ENCODE measurements at regions not wholly inside any gene's neighbourhood (a gene's known extent, or its start where the extent isn't known, plus 50 kb on each side); places are given as distances from the start of the nearest gene placed in this dataset.
"Not testable (repeated sequence)": the region's sequence is repeated elsewhere in the genome, so short reads cannot be mapped to it uniquely, and the experiment has no call there.

DNA sequence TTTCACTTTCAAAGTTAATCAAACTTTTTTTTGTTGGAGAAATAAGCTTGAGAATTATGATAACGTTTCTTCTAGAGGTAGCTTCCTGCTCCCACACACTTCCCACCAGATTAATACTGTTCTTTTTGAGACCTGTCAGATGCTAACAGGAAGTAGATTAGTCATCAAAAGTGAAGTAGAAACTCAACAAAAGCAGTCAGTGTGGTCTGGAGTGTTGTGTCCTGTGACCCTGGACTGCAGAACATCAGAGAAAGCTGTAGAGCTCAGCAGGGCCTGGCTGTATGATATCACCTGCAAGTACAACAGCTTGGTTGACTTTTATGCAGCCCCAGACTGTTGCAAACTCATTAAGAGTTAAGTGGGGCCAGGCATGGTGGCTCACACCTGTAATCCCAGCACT, 495.7 kb upstream of the CYLC2 start:
- ChIA-PET POLR2A (no interaction called here), CTCF (no interaction called here)
- H3K27me3 ChIP-seq (ENCODE audit: control insufficient read depth in 2 of 2, insufficient read depth in 2 of 2, low read length in 2 of 2), result no peaks in the 10 kb centered on the region
- ATAC-seq, result no peak
- H3K36me3 Mint-ChIP-seq, result no peaks in the 10 kb centered on the region
- no peaks in the 10 kb centered on the region for H3K27me3 Mint-ChIP-seq
- H3K4me1 Mint-ChIP-seq, result no peaks in the 10 kb centered on the region
- no peaks in the 10 kb centered on the region for H3K4me1 ChIP-seq (ENCODE audit: control insufficient read depth in 2 of 2, insufficient read depth in 2 of 2, low read length in 2 of 2)
- H3K4me3 Mint-ChIP-seq, result no peak overlapping the region
- no peak for DNase-seq
- no peak overlapping the region for H3K27ac Mint-ChIP-seq
- no peaks in the 10 kb centered on the region for H3K36me3 ChIP-seq (ENCODE audit: control insufficient read depth in 2 of 3, insufficient read depth in 3 of 3, low read length in 3 of 3)
- no peak overlapping the region for H3K27ac ChIP-seq (ENCODE audit: low read depth, low read length)
- peaks cover 0 to 20% (median 9%) of the 10 kb centered on the region in 11 donors for H3K9me3 Mint-ChIP-seq
- H3K9me3 ChIP-seq (ENCODE audit: control insufficient read depth in 2 of 3, low read length in 3 of 3), result no peaks in the 10 kb centered on the region
- no peak overlapping the region for H3K4me3 ChIP-seq (ENCODE audit: low read length)
- intact Hi-C loops (cut with micrococcal nuclease), result no loop called here

DNA sequence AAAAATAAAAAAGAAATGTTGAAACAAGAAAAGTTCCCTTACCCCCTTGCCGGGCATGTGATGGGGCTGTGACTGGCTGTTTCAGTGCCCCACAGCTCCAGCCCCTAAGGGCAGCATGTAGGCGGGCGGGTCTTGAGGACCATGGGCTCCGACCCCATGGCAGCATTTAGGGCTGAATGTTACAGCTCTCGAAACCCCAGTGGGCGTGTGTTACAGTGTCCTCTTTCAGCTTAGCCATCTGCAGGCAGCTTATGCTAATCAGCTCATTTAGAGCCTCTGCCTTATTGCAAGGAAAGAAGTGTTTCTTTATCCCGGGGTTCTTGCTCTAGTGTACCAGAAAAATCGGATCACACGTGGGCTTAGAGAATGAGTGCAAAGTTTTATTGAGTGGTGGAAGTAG, 497.4 kb upstream of the CYLC2 start:
- Mint-ChIP-seq H3K27me3 (no peaks in the 10 kb centered on the region), H3K27ac (no peak overlapping the region), H3K4me3 (no peak overlapping the region), H3K9me3 (peaks cover 0 to 20% (median 8%) of the 10 kb centered on the region in 11 donors), H3K4me1 (no peaks in the 10 kb centered on the region), H3K36me3 (no peaks in the 10 kb centered on the region)
- ATAC-seq (no peak), DNase-seq (no peak)
- Histone ChIP-seq H3K27ac (ENCODE audit: low read depth, low read length) (no peak overlapping the region), H3K4me1 (ENCODE audit: control insufficient read depth in 2 of 2, insufficient read depth in 2 of 2, low read length in 2 of 2) (no peaks in the 10 kb centered on the region), H3K4me3 (ENCODE audit: low read length) (no peak overlapping the region), H3K9me3 (ENCODE audit: control insufficient read depth in 2 of 3, low read length in 3 of 3) (no peaks in the 10 kb centered on the region), H3K27me3 (ENCODE audit: control insufficient read depth in 2 of 2, insufficient read depth in 2 of 2, low read length in 2 of 2) (no peaks in the 10 kb centered on the region), H3K36me3 (ENCODE audit: control insufficient read depth in 2 of 3, insufficient read depth in 3 of 3, low read length in 3 of 3) (no peaks in the 10 kb centered on the region)
- intact Hi-C loops (cut with micrococcal nuclease), result no loop called here
- POLR2A ChIA-PET, result no interaction called here
- CTCF ChIA-PET, result no interaction called here

DNA sequence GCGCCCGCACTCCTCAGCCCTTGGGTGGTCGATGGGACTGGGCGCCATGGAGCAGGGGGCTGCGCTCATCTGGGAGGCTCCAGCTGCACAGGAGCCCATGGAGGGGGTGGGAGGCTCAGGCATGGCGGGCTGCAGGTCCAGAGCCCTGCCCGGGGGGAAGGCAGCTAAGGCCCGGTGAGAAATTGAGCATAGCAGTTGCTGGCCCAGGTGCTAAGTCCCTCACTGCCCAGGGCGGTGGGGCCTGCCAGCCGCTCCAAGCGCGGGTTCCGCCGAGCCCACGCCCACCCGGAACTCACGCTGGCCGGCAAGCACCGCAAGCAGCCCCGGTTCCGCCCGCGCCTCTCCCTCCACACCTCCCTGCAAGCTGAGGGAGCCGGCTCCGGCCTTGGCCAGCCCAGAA, 508.2 kb upstream of the CYLC2 start:
- H3K9me3 ChIP-seq (ENCODE audit: control insufficient read depth in 2 of 3, low read length in 3 of 3); H3K4me3 ChIP-seq (ENCODE audit: low read length); H3K27ac Mint-ChIP-seq; H3K27ac ChIP-seq (ENCODE audit: low read depth, low read length); H3K4me1 Mint-ChIP-seq; intact Hi-C loops (cut with micrococcal nuclease); CTCF ChIA-PET; H3K4me1 ChIP-seq (ENCODE audit: control insufficient read depth in 2 of 2, insufficient read depth in 2 of 2, low read length in 2 of 2); H3K36me3 Mint-ChIP-seq; H3K27me3 ChIP-seq (ENCODE audit: control insufficient read depth in 2 of 2, insufficient read depth in 2 of 2, low read length in 2 of 2); H3K36me3 ChIP-seq (ENCODE audit: control insufficient read depth in 2 of 3, insufficient read depth in 3 of 3, low read length in 3 of 3); ATAC-seq; POLR2A ChIA-PET; DNase-seq; H3K27me3 Mint-ChIP-seq; H3K4me3 Mint-ChIP-seq: not testable (repeated sequence)
- H3K9me3 Mint-ChIP-seq, result peaks cover 0 to 10% (median 2%) of the 10 kb centered on the region in 11 donors

DNA sequence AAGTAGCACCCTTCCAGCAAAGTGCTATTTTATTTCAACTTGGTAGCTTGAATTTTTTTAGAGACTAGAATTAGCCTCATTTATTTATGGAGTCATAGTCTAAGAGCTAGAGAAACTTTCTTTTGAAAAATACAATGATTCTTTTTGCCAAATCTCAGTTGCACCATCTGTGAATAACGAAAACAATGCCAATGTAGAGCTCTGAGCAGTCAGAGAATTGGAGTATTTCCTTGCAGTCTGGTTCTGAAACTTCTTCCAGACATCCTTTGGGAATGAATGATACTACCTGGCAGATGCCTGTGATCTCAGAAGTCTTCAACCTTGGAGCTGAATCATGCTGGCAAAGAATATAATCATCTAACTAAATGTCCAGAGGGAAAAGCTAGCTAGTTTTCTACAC, 511.5 kb upstream of the CYLC2 start:
- Mint-ChIP-seq H3K9me3 (peaks cover 0 to 8% (median 2%) of the 10 kb centered on the region in 11 donors), H3K36me3 (no peaks in the 10 kb centered on the region), H3K4me3 (no peak overlapping the region), H3K27me3 (no peaks in the 10 kb centered on the region), H3K4me1 (no peaks in the 10 kb centered on the region), H3K27ac (no peak overlapping the region)
- DNase-seq (no peak), ATAC-seq (no peak)
- Histone ChIP-seq H3K4me3 (ENCODE audit: low read length) (no peak overlapping the region), H3K27me3 (ENCODE audit: control insufficient read depth in 2 of 2, insufficient read depth in 2 of 2, low read length in 2 of 2) (no peaks in the 10 kb centered on the region), H3K36me3 (ENCODE audit: control insufficient read depth in 2 of 3, insufficient read depth in 3 of 3, low read length in 3 of 3) (no peaks in the 10 kb centered on the region), H3K9me3 (ENCODE audit: control insufficient read depth in 2 of 3, low read length in 3 of 3) (peaks cover 0 to 3% (median 0%) of the 10 kb centered on the region in 3 experiments), H3K27ac (ENCODE audit: low read depth, low read length) (no peak overlapping the region), H3K4me1 (ENCODE audit: control insufficient read depth in 2 of 2, insufficient read depth in 2 of 2, low read length in 2 of 2) (no peaks in the 10 kb centered on the region)
- ChIA-PET POLR2A (no interaction called here), CTCF (no interaction called here)
- intact Hi-C loops (cut with micrococcal nuclease), result no loop called here

DNA sequence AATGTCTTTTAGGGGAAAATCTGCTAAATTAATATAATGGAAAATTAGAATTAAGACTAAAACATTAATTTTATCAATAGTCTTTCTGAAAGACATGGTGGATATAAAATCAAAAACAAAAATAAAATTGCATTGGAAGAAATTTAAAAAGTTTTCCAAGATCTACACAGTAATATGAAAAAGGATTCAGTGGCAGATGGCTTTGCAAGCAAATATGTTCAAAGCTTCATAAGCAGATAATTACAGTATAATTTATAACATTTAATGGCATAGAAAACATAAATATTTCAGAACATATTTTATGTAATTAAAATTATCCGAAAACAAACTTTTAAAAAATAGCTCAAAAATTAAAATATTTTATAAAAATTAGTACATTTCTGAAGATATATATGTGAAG, 512.4 kb upstream of the CYLC2 start:
- Mint-ChIP-seq H3K36me3 (no peaks in the 10 kb centered on the region), H3K9me3 (peaks cover 0 to 8% (median 2%) of the 10 kb centered on the region in 11 donors), H3K27me3 (no peaks in the 10 kb centered on the region), H3K27ac (no peak overlapping the region), H3K4me1 (no peaks in the 10 kb centered on the region), H3K4me3 (no peak overlapping the region)
- H3K9me3 ChIP-seq (ENCODE audit: control insufficient read depth in 2 of 3, low read length in 3 of 3), result peaks cover 0 to 3% (median 0%) of the 10 kb centered on the region in 3 experiments
- H3K27ac ChIP-seq (ENCODE audit: low read depth, low read length), result no peak overlapping the region
- DNase-seq (no peak), ATAC-seq (no peak)
- ChIA-PET CTCF (no interaction called here), POLR2A (no interaction called here)
- no peak overlapping the region for H3K4me3 ChIP-seq (ENCODE audit: low read length)
- no peaks in the 10 kb centered on the region for H3K27me3 ChIP-seq (ENCODE audit: control insufficient read depth in 2 of 2, insufficient read depth in 2 of 2, low read length in 2 of 2)
- no peaks in the 10 kb centered on the region for H3K36me3 ChIP-seq (ENCODE audit: control insufficient read depth in 2 of 3, insufficient read depth in 3 of 3, low read length in 3 of 3)
- intact Hi-C loops (cut with micrococcal nuclease), result no loop called here
- H3K4me1 ChIP-seq (ENCODE audit: control insufficient read depth in 2 of 2, insufficient read depth in 2 of 2, low read length in 2 of 2), result no peaks in the 10 kb centered on the region

DNA sequence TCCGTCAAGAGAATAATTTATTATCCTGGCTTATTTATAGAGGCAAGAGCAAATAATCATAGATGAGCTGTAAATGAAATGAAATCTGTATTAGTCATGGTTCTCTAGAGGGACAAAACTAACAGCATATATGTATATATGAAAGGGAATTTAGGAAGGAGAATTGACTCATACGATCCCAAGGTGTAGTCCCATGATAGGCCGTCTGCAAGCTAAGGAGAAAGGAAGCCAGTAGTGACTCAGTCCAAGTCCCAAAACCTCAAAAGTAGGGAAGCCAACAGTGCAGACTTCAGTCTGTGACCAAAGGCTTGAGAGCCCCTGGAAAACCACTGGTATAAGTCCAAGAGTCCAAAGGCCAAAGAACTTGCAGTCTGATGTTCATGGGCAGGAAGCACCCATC, 515.9 kb upstream of the CYLC2 start:
- no peaks in the 10 kb centered on the region for H3K4me1 ChIP-seq (ENCODE audit: control insufficient read depth in 2 of 2, insufficient read depth in 2 of 2, low read length in 2 of 2)
- POLR2A ChIA-PET, result no interaction called here
- Mint-ChIP-seq H3K27me3 (no peaks in the 10 kb centered on the region), H3K36me3 (no peaks in the 10 kb centered on the region), H3K9me3 (peaks cover 0 to 11% (median 0%) of the 10 kb centered on the region in 11 donors), H3K4me3 (no peak overlapping the region), H3K4me1 (no peaks in the 10 kb centered on the region), H3K27ac (no peak overlapping the region)
- H3K27ac ChIP-seq (ENCODE audit: low read depth, low read length), result no peak overlapping the region
- intact Hi-C loops (cut with micrococcal nuclease), result loop anchor here in 1 of 2 donors (10.0 kb wide), 1 partner anchor 64 kb away; no protein-coding TSS in a partner anchor
- no peak for ATAC-seq
- H3K4me3 ChIP-seq (ENCODE audit: low read length), result no peak overlapping the region
- H3K27me3 ChIP-seq (ENCODE audit: control insufficient read depth in 2 of 2, insufficient read depth in 2 of 2, low read length in 2 of 2), result no peaks in the 10 kb centered on the region
- no peak for DNase-seq
- no peaks in the 10 kb centered on the region for H3K9me3 ChIP-seq (ENCODE audit: control insufficient read depth in 2 of 3, low read length in 3 of 3)
- H3K36me3 ChIP-seq (ENCODE audit: control insufficient read depth in 2 of 3, insufficient read depth in 3 of 3, low read length in 3 of 3), result no peaks in the 10 kb centered on the region
- CTCF ChIA-PET, result no interaction called here

DNA sequence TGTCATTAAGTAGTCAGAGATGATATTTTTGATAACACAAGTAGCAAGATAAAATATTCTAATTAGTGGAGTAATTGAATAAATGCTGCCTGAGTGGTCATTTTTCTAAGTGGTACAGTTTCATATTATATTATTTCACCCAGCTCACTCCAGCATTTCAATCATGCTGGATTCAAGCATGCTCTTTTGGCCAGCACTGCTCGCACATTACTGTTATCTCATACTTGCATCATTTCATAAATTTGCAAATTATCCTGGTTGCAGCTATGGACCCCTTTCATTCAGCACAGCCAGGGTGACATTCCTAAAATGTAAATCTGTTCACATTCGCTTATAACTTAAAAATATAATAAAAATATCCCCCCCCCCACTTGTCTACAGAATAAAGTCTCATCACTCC, 520.8 kb upstream of the CYLC2 start:
- H3K9me3 ChIP-seq (ENCODE audit: control insufficient read depth in 2 of 3, low read length in 3 of 3), result no peaks in the 10 kb centered on the region
- Mint-ChIP-seq H3K27ac (no peak overlapping the region), H3K4me3 (no peak overlapping the region), H3K27me3 (no peaks in the 10 kb centered on the region), H3K4me1 (no peaks in the 10 kb centered on the region), H3K9me3 (peaks cover 0 to 9% (median 0%) of the 10 kb centered on the region in 11 donors), H3K36me3 (no peaks in the 10 kb centered on the region)
- ATAC-seq (no peak), DNase-seq (no peak)
- ChIA-PET CTCF (no interaction called here), POLR2A (no interaction called here)
- intact Hi-C loops (cut with micrococcal nuclease), result loop anchor here in 1 of 2 donors (10.0 kb wide), 1 partner anchor 60 kb away; no protein-coding TSS in a partner anchor
- H3K4me1 ChIP-seq (ENCODE audit: control insufficient read depth in 2 of 2, insufficient read depth in 2 of 2, low read length in 2 of 2), result no peaks in the 10 kb centered on the region
- H3K4me3 ChIP-seq (ENCODE audit: low read length), result no peak overlapping the region
- no peaks in the 10 kb centered on the region for H3K36me3 ChIP-seq (ENCODE audit: control insufficient read depth in 2 of 3, insufficient read depth in 3 of 3, low read length in 3 of 3)
- no peak overlapping the region for H3K27ac ChIP-seq (ENCODE audit: low read depth, low read length)
- H3K27me3 ChIP-seq (ENCODE audit: control insufficient read depth in 2 of 2, insufficient read depth in 2 of 2, low read length in 2 of 2), result no peaks in the 10 kb centered on the region
